K562 (cell line): ENCODE measurements at regions not wholly inside any gene's neighbourhood (a gene's known extent, or its start where the extent isn't known, plus 50 kb on each side); places are given as distances from the start of the nearest gene placed in this dataset.

Source experiments
- ADNP ChIP-seq: fragments of 200-800 bp; sonication (Bioruptor generic); IDR thresholded peaks from 2 replicates; pipeline ENCODE4 v1.6.1; 2016; ENCODE audit warnings: missing genetic modification characterization, missing compliant biosample characterization
- BRD4 ChIP-seq: fragments of 200-600 bp; sonication (generic); IDR thresholded peaks from 2 replicates; pipeline ENCODE4 v1.6.1; 2017; ENCODE audit warnings: inconsistent platforms
- CREB3L1 ChIP-seq: fragments of 450-650 bp; IDR thresholded peaks from 2 replicates; pipeline ENCODE4 v1.6.1; 2014; ENCODE audit warnings: low read depth, mild to moderate bottlenecking, moderate library complexity, borderline replicate concordance
- EGR1 ChIP-seq: fragments of 450-650 bp; conservative IDR thresholded peaks from 2 replicates; pipeline ENCODE4 v1.6.1; 2017; ENCODE audit warnings: mild to moderate bottlenecking
- GTF2E2 ChIP-seq: fragments of 200-800 bp; sonication (Bioruptor generic); IDR thresholded peaks from 2 replicates; pipeline ENCODE4 v1.6.1; 2016; ENCODE audit warnings: missing genetic modification characterization, missing compliant biosample characterization
- HOXB6 ChIP-seq: fragments of 250-450 bp; sonication (Bioruptor Pico); IDR thresholded peaks from 2 replicates; pipeline ENCODE4 v1.5.1; 2022; ENCODE audit warnings: mild to moderate bottlenecking, borderline replicate concordance
- RBFOX2 ChIP-seq: fragments of 200-400 bp; formaldehyde crosslinking; IDR thresholded peaks from 2 replicates; pipeline ENCODE4 v1.6.1; 2017; ENCODE audit warnings: low read depth, mild to moderate bottlenecking, low read length, moderate library complexity
- REST ChIP-seq, 2 experiments: fragments of 450-650 bp; formaldehyde crosslinking in 1 of 2; IDR thresholded peaks; 2 replicates each; pipeline versions ENCODE4 v1.4.0 to v1.6.1; 2014 to 2020; ENCODE audit warnings: mild to moderate bottlenecking in 2 of 2, borderline replicate concordance in 1 of 2, low read depth in 1 of 2
- SFPQ ChIP-seq: fragments of 200-400 bp; formaldehyde crosslinking; IDR thresholded peaks from 2 replicates; pipeline ENCODE4 v1.6.1; 2017; ENCODE audit warnings: mild to moderate bottlenecking, low read depth, low read length, moderate library complexity
- TFE3 ChIP-seq: fragments of 450-650 bp; formaldehyde crosslinking; IDR thresholded peaks from 2 replicates; pipeline ENCODE4 v1.4.0; 2020; ENCODE audit warnings: mild to moderate bottlenecking, mixed read lengths
- ZNF316 ChIP-seq: fragments of 450-650 bp; IDR thresholded peaks from 2 replicates; pipeline ENCODE4 v1.6.1; 2016
- ZNF347 ChIP-seq: fragments of 450-650 bp; formaldehyde crosslinking; IDR thresholded peaks from 2 replicates; pipeline ENCODE4 v1.4.0; 2020; ENCODE audit warnings: low read depth, mild to moderate bottlenecking, moderate library complexity

- TF ChIP-seq TFE3 (CRISPR knock-in tag) (no peak), BRD4 (no peak), CREB3L1 (no peak), ZNF316 (no peak), ZNF347 (CRISPR knock-in tag) (no peak), RBFOX2 (no peak), REST (IDR thresholded peaks at IDR 0.05; ENCODE audit: borderline replicate concordance) (no peak), REST (CRISPR knock-in tag; IDR thresholded peaks at IDR 0.05; ENCODE audit: low read depth) (no peak), HOXB6 (CRISPR knock-in tag) (no peak), ADNP (tag) (no peak), EGR1 (no peak), SFPQ (no peak), GTF2E2 (tag) (no peak)
Observed at GRCh38 chr20:52789716-52790115, 182.4 kb upstream of the TSHZ2 start (continued).
